ENCODE measurements at regions not wholly inside any gene's neighbourhood (a gene's known extent, or its start where the extent isn't known, plus 50 kb on each side); places are given as distances from the start of the nearest gene placed in this dataset.

DNA sequence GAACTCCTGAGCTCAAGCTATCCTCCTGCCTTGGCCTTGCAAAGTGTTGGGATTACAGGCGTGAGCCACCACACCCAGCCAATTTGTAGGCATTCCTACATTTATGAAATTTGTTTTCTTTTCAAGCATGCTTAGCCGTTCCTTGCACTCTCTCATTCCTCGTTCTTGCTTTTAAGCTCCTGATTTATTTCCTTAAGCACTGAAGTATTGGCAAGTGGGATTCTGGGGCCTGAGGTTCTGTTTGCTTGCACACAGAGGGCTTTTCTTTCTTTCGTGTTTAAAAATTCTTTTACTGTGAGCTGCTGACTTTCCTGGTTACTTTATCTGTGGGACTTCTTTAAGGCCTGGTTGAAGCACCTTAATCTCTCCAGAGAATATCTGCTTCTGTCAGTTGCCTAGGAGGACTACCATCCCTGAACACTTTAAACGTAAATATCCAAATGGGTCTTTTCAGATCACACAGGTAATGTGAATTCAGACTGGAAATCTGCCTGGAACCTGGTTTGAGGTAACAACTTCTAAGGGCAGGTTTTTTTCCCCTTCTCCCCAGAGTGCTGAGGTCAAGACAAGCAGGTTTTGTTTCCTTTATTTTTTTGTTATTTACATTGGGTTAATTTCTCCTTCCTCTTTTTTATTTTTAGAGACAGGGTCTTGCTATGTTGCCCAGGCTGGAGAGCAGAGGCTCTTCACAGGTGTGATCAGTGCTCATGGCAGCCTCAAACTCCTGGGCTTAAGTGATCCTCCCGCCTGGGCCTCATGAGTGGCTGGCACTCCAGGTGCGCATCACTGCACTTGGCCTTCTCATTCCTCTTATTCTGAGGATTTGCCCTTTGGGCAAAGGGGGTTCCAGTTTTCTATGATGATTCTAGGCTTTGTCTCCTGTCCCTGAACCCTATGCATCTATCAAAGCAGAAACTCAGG is 102.9 kb downstream of the PFKFB3 start:
- Mint-ChIP-seq H3K9me3 (peaks cover 7 to 13% (median 9%) of the 10 kb centered on the region in 7 donors), H3K4me3 (peak overlapping the region in 1 of 2 donors; percentile 11), H3K27ac (no peak overlapping the region), H3K27me3 (ENCODE audit: low read depth in 3 of 3) (peaks cover 0 to 4% (median 2%) of the 10 kb centered on the region in 3 donors), H3K4me1 (peaks cover 38% of the 10 kb centered on the region), H3K36me3 (peaks cover 6 to 7% of the 10 kb centered on the region in 2 donors)
- WGBS (ENCODE audit: insufficient coverage), result 90% methylated on average over 2 of the region's 7 CpGs
- Histone ChIP-seq H2AFZ (ENCODE audit: insufficient read depth, low read depth, low read length, poor library complexity, severe bottlenecking) (no peak overlapping the region), H3K4me3 (replicated peaks in 1 of 3; ENCODE audit: low read depth in 2 of 3, low read length in 3 of 3) (no peak overlapping the region), H3K9ac (ENCODE audit: insufficient read depth, low read length, poor library complexity, severe bottlenecking) (no peak overlapping the region), H3K27ac (ENCODE audit: low read depth in 1 of 2, low read length in 2 of 2) (peak overlapping the region in 1 of 2 donors; percentile 31), H3K4me1 (ENCODE audit: control insufficient read depth in 1 of 2, insufficient read depth in 2 of 2, low read length in 2 of 2) (peaks cover 33 to 44% of the 10 kb centered on the region in 2 donors), H3K27me3 (ENCODE audit: control insufficient read depth in 2 of 2, insufficient read depth in 2 of 2, low read length in 2 of 2) (no peaks in the 10 kb centered on the region), H3K9me3 (replicated peaks in 1 of 2; ENCODE audit: control insufficient read depth in 1 of 2, insufficient read depth in 1 of 2, low read length in 2 of 2) (peaks cover 4 to 5% of the 10 kb centered on the region in 2 donors), H3K36me3 (replicated peaks in 1 of 2; ENCODE audit: control insufficient read depth in 1 of 2, insufficient read depth in 2 of 2, low read length in 2 of 2) (no peaks in the 10 kb centered on the region), H3K4me2 (replicated peaks; ENCODE audit: extremely low read depth, low read length, poor library complexity, severe bottlenecking) (no peak overlapping the region), H4K20me1 (ENCODE audit: insufficient read depth, low read length) (no peaks in the 10 kb centered on the region), H3K79me2 (ENCODE audit: insufficient read depth, low read length) (no peaks in the 10 kb centered on the region)
- TF ChIP-seq, protein P1, sequence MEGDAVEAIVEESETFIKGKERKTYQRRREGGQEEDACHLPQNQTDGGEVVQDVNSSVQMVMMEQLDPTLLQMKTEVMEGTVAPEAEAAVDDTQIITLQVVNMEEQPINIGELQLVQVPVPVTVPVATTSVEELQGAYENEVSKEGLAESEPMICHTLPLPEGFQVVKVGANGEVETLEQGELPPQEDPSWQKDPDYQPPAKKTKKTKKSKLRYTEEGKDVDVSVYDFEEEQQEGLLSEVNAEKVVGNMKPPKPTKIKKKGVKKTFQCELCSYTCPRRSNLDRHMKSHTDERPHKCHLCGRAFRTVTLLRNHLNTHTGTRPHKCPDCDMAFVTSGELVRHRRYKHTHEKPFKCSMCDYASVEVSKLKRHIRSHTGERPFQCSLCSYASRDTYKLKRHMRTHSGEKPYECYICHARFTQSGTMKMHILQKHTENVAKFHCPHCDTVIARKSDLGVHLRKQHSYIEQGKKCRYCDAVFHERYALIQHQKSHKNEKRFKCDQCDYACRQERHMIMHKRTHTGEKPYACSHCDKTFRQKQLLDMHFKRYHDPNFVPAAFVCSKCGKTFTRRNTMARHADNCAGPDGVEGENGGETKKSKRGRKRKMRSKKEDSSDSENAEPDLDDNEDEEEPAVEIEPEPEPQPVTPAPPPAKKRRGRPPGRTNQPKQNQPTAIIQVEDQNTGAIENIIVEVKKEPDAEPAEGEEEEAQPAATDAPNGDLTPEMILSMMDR (IDR thresholded peaks at IDR 0.05), result no peak
- no peak for DNase-seq
- intact Hi-C loops (cut with micrococcal nuclease), result no loop called here

DNA sequence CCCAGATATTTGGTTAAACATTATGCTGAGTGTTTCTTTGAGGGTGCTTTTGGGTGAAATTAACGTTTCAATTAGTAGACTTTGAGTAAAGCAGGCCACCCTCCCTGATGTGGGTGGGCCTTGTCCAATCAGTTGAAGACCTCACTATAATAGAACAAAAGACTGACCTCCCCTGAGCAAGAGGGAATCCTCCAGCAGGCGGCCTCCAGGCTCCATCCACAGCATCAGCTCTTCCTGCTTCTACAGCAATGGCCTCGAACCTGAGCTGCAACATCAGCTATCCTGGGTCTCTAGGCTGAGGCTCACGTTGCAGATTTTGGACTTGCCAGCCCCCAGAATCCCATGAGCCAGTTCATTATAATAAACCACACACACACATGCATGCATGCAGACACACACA is 104.2 kb downstream of the PFKFB3 start:
- H3K4me1 ChIP-seq (ENCODE audit: control insufficient read depth in 1 of 2, insufficient read depth in 2 of 2, low read length in 2 of 2), result peaks cover 21 to 32% of the 10 kb centered on the region in 2 donors

More for the DNA sequence above, 104.2 kb downstream of the PFKFB3 start:
- H3K36me3 ChIP-seq (replicated peaks in 1 of 2; ENCODE audit: control insufficient read depth in 1 of 2, insufficient read depth in 2 of 2, low read length in 2 of 2), result no peaks in the 10 kb centered on the region
- Mint-ChIP-seq H3K27ac (peak overlapping the region in 2 of 7 donors; percentile 35 to 68), H3K4me3 (no peak overlapping the region), H3K36me3 (peaks cover 6 to 7% of the 10 kb centered on the region in 2 donors), H3K27me3 (ENCODE audit: low read depth in 3 of 3) (peaks cover 0 to 4% (median 2%) of the 10 kb centered on the region in 3 donors), H3K9me3 (peaks cover 7 to 13% (median 9%) of the 10 kb centered on the region in 7 donors), H3K4me1 (peaks cover 28% of the 10 kb centered on the region)
- no peak for DNase-seq
- no peak overlapping the region for H3K4me2 ChIP-seq (replicated peaks; ENCODE audit: extremely low read depth, low read length, poor library complexity, severe bottlenecking)
- H3K27ac ChIP-seq (ENCODE audit: low read depth in 1 of 2, low read length in 2 of 2), result no peak overlapping the region
- 97% methylated on average over 3 of the region's 4 CpGs for WGBS (ENCODE audit: insufficient coverage)
- H3K9ac ChIP-seq (ENCODE audit: insufficient read depth, low read length, poor library complexity, severe bottlenecking), result no peak overlapping the region
- TF ChIP-seq, protein P1 (IDR thresholded peaks at IDR 0.05), result no peak
- H4K20me1 ChIP-seq (ENCODE audit: insufficient read depth, low read length), result no peaks in the 10 kb centered on the region
- no peak overlapping the region for H3K4me3 ChIP-seq (replicated peaks in 1 of 3; ENCODE audit: low read depth in 2 of 3, low read length in 3 of 3)
- H3K9me3 ChIP-seq (replicated peaks in 1 of 2; ENCODE audit: control insufficient read depth in 1 of 2, insufficient read depth in 1 of 2, low read length in 2 of 2), result peaks cover 4 to 5% of the 10 kb centered on the region in 2 donors
- no peak overlapping the region for H2AFZ ChIP-seq (ENCODE audit: insufficient read depth, low read depth, low read length, poor library complexity, severe bottlenecking)
- no peaks in the 10 kb centered on the region for H3K27me3 ChIP-seq (ENCODE audit: control insufficient read depth in 2 of 2, insufficient read depth in 2 of 2, low read length in 2 of 2)
- H3K79me2 ChIP-seq (ENCODE audit: insufficient read depth, low read length), result no peaks in the 10 kb centered on the region
- intact Hi-C loops (cut with micrococcal nuclease), result no loop called here
